Osteocyte (in vitro differentiated cells): ENCODE measurements at regions not wholly inside any gene's neighbourhood (a gene's known extent, or its start where the extent isn't known, plus 50 kb on each side); places are given as distances from the start of the nearest gene placed in this dataset.
A peak's percentile ranks its signal among the peaks of the same experiment; 100 is the strongest.

ENCODE experiments used
- DNase-seq: peaks from one replicate; pipeline ENCODE4 v3.0.0; 2021; ENCODE audit warnings: mixed read lengths; ENCODE audit not compliant: unreplicated experiment; ENCODE audit errors: extremely low spot score
- H3K27ac Mint-ChIP-seq: one replicate; pipeline ENCODE4 v1.8.0; 2021; ENCODE audit warnings: mild to moderate bottlenecking, mixed read lengths; ENCODE audit not compliant: unreplicated experiment
- H3K27me3 Mint-ChIP-seq: one replicate; pipeline ENCODE4 v1.8.0; 2021; ENCODE audit warnings: mixed read lengths; ENCODE audit not compliant: unreplicated experiment
- H3K36me3 Mint-ChIP-seq: one replicate; pipeline ENCODE4 v1.8.0; 2021; ENCODE audit warnings: mixed read lengths; ENCODE audit not compliant: unreplicated experiment
- H3K4me1 Mint-ChIP-seq: one replicate; pipeline ENCODE4 v1.8.0; 2021; ENCODE audit warnings: mixed read lengths; ENCODE audit not compliant: unreplicated experiment
- H3K4me3 Mint-ChIP-seq: one replicate; pipeline ENCODE4 v1.8.0; 2021; ENCODE audit warnings: mild to moderate bottlenecking, moderate library complexity, mixed read lengths; ENCODE audit not compliant: unreplicated experiment
- H3K9me3 Mint-ChIP-seq: one replicate; pipeline ENCODE4 v1.8.0; 2021; ENCODE audit warnings: mixed read lengths; ENCODE audit not compliant: unreplicated experiment
- TF ChIP-seq, protein P1 (sequence below): fragments of 200-600 bp; sonication (generic); IDR thresholded peaks from 2 replicates; pipeline ENCODE4 v1.5.0; 2021; ENCODE audit warnings: antibody characterized with exemption, mild to moderate bottlenecking, moderate library complexity

GRCh38 chr19:31983647-31984046, 361.8 kb upstream of the ZNF507 start:
- no peaks in the 10 kb centered on the region for H3K4me1 Mint-ChIP-seq
- H3K27me3 Mint-ChIP-seq: no peaks in the 10 kb centered on the region
- H3K36me3 Mint-ChIP-seq: no peaks in the 10 kb centered on the region
- peaks cover 54% of the 10 kb centered on the region for H3K9me3 Mint-ChIP-seq
- peak; percentile 60 for DNase-seq
- TF ChIP-seq, protein P1, sequence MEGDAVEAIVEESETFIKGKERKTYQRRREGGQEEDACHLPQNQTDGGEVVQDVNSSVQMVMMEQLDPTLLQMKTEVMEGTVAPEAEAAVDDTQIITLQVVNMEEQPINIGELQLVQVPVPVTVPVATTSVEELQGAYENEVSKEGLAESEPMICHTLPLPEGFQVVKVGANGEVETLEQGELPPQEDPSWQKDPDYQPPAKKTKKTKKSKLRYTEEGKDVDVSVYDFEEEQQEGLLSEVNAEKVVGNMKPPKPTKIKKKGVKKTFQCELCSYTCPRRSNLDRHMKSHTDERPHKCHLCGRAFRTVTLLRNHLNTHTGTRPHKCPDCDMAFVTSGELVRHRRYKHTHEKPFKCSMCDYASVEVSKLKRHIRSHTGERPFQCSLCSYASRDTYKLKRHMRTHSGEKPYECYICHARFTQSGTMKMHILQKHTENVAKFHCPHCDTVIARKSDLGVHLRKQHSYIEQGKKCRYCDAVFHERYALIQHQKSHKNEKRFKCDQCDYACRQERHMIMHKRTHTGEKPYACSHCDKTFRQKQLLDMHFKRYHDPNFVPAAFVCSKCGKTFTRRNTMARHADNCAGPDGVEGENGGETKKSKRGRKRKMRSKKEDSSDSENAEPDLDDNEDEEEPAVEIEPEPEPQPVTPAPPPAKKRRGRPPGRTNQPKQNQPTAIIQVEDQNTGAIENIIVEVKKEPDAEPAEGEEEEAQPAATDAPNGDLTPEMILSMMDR: no peak
- no peak overlapping the region for H3K4me3 Mint-ChIP-seq
- H3K27ac Mint-ChIP-seq: no peak overlapping the region

DNA sequence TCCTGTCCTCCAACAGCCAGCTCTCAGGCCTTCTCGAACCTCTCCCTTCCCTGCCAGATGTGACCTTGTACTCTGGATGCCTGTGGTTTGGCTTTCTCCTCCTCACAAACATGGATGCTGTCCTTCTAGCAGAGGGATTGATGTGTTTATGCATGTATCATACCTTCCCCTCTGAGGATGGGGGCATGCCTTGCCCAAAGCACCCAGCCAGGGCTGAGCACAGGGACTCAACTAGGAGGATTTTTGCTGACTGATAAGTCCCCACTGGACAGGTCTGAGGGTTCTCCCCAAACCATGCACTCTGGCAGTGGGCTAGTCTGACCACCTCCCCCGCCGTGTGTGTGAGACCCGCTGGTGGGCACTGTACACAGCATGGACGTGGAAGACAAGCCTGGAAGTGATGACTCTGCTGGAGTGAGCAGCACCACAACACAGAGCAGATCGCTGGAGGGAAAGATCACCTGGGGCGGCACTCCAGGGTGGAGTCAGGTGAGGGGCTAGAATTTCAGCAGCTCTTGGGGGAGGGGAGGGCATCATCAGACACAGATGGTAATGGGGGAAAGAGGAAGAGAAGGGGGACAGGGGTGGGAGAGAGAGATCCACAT, 360.3 kb upstream of the ZNF507 start:
- no peaks in the 10 kb centered on the region for H3K27me3 Mint-ChIP-seq
- no peaks in the 10 kb centered on the region for H3K4me1 Mint-ChIP-seq
- H3K27ac Mint-ChIP-seq: no peak overlapping the region
- TF ChIP-seq, protein P1: no peak
- H3K36me3 Mint-ChIP-seq: no peaks in the 10 kb centered on the region
- H3K9me3 Mint-ChIP-seq: peaks cover 50% of the 10 kb centered on the region
- H3K4me3 Mint-ChIP-seq: no peak overlapping the region
- peak; percentile 83 for DNase-seq

DNA sequence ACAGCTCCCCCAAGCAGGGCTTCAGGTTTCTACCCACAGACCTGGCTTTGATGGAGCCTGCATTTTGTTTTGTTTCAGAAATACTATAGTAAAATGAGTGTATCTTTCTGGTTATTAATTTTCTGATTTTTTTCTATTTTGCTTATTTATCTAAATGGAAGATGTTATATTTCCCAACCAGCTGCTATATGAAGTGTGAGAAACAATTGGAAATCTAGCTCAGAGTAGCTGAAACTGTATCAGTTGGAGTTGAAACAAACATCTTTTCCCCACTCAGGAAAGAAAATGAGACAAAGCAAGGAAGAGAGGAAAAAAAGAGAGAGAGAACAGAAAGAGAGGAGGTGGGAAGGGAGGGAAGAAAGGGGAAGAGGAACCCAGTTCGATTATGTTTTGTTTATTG, 358.5 kb upstream of the ZNF507 start:
- Mint-ChIP-seq H3K27me3 (no peaks in the 10 kb centered on the region), H3K4me3 (no peak overlapping the region), H3K4me1 (no peaks in the 10 kb centered on the region), H3K9me3 (peaks cover 52% of the 10 kb centered on the region), H3K36me3 (no peaks in the 10 kb centered on the region), H3K27ac (no peak overlapping the region)
- TF ChIP-seq, protein P1: no peak
- DNase-seq: no peak

- H3K9me3 Mint-ChIP-seq: peaks cover 53% of the 10 kb centered on the region
- H3K27ac Mint-ChIP-seq: no peak overlapping the region
- no peak for DNase-seq
- H3K4me1 Mint-ChIP-seq: no peaks in the 10 kb centered on the region
- no peak overlapping the region for H3K4me3 Mint-ChIP-seq
- no peaks in the 10 kb centered on the region for H3K27me3 Mint-ChIP-seq
- no peaks in the 10 kb centered on the region for H3K36me3 Mint-ChIP-seq
- TF ChIP-seq, protein P1: no peak
These were observed 357.2 kb upstream of the ZNF507 start for GRCh38 chr19:31988256-31988655.

GRCh38 chr19:31991984-31992655, 353.3 kb upstream of the ZNF507 start:
- no peak overlapping the region for H3K4me3 Mint-ChIP-seq
- H3K9me3 Mint-ChIP-seq: peaks cover 53% of the 10 kb centered on the region
- DNase-seq: peak; percentile 78
- H3K27me3 Mint-ChIP-seq: no peaks in the 10 kb centered on the region
- TF ChIP-seq, protein P1: no peak
- H3K27ac Mint-ChIP-seq: no peak overlapping the region
- no peaks in the 10 kb centered on the region for H3K36me3 Mint-ChIP-seq
- no peaks in the 10 kb centered on the region for H3K4me1 Mint-ChIP-seq
